ENCODE measurements at regions not wholly inside any gene's neighbourhood (a gene's known extent, or its start where the extent isn't known, plus 50 kb on each side); places are given as distances from the start of the nearest gene placed in this dataset.

GRCh38 chr15:87129916-87130315, 1050.2 kb downstream of the AGBL1 start:
- DNase-seq: no peak

GRCh38 chr15:87123676-87124382, 1044.2 kb downstream of the AGBL1 start:
- no peak for DNase-seq

GRCh38 chr15:87121336-87121735, 1041.7 kb downstream of the AGBL1 start:
- DNase-seq: no peak

GRCh38 chr15:87120555-87120954, 1040.9 kb downstream of the AGBL1 start:
- no peak for DNase-seq

- DNase-seq: no peak
Observed at GRCh38 chr15:87118846-87119245, 1039.2 kb downstream of the AGBL1 start.

GRCh38 chr15:87118435-87118834, 1038.8 kb downstream of the AGBL1 start:
- no peak for DNase-seq

GRCh38 chr15:87115795-87116194, 1036.1 kb downstream of the AGBL1 start:
- DNase-seq: no peak

- DNase-seq: no peak
Observed at GRCh38 chr15:87099916-87100315, 1020.2 kb downstream of the AGBL1 start.

GRCh38 chr15:87089551-87089950, 1009.9 kb downstream of the AGBL1 start:
- no peak for DNase-seq

GRCh38 chr15:87083201-87083600, 1003.5 kb downstream of the AGBL1 start:
- no peak for DNase-seq

GRCh38 chr15:87082581-87082980, 1002.9 kb downstream of the AGBL1 start:
- no peak for DNase-seq

GRCh38 chr15:87080547-87080946, 1000.9 kb downstream of the AGBL1 start:
- DNase-seq: no peak
